PC-3 (cell line): ENCODE measurements at regions not wholly inside any gene's neighbourhood (a gene's known extent, or its start where the extent isn't known, plus 50 kb on each side); places are given as distances from the start of the nearest gene placed in this dataset.

Experiments
- ATAC-seq: fragments of 200-7000 bp; cut with Tn5 transposase; 2 replicates; pipeline ENCODE4 v1.9.1; 2020; ENCODE audit warnings: mild to moderate bottlenecking, moderate library complexity
- BruUV-seq: library from RNA; stranded (reverse); fragments of 400-500 nt; replicated peaks from 2 replicates; lab custom pipeline; 2021; lab: Mats Ljungman, UMichigan
- CTCF ChIA-PET: fragments of 300-600 bp; sonication (Branson Sonifier 250); formaldehyde crosslinking; loops from one replicate; lab custom pipeline; 2022; ENCODE audit warnings: antibody characterized with exemption; lab: Charles Lee
- POLR2A ChIA-PET: fragments of 300-600 bp; sonication (Branson Sonifier 250); formaldehyde crosslinking; loops from one replicate; lab custom pipeline; 2022; ENCODE audit warnings: antibody characterized with exemption; ENCODE audit not compliant: unreplicated experiment; lab: Charles Lee
- DNase-seq: peaks from one replicate; pipeline ENCODE4 v3.0.0-alpha.2; 2015
- H2AFZ ChIP-seq: fragments of 300-600 bp; sonication (generic); 2 replicates; pipeline ENCODE4 v1.6.0; 2016; ENCODE audit warnings: antibody characterized with exemption, low read length
- H3F3A ChIP-seq: fragments of 300-600 bp; sonication (generic); one replicate; pipeline ENCODE4 v1.6.0; 2017; ENCODE audit warnings: antibody characterized with exemption, low read length, control low read depth, mild to moderate bottlenecking; ENCODE audit not compliant: unreplicated experiment
- H3K27ac ChIP-seq: fragments of 300-600 bp; sonication (generic); 2 replicates; pipeline ENCODE4 v1.5.1; 2016; ENCODE audit warnings: mild to moderate bottlenecking, low read length
- H3K27me3 ChIP-seq: fragments of 300-600 bp; sonication (generic); 2 replicates; pipeline ENCODE4 v1.6.1; 2016; ENCODE audit warnings: low read length, mixed read lengths
- H3K36me3 ChIP-seq: fragments of 300-600 bp; sonication (generic); 2 replicates; pipeline ENCODE4 v1.6.1; 2016; ENCODE audit warnings: low read depth, mixed run types, low read length, mixed read lengths
- H3K4me1 ChIP-seq: fragments of 300-600 bp; sonication (generic); 2 replicates; pipeline ENCODE4 v1.5.1; 2016; ENCODE audit warnings: low read length; ENCODE audit not compliant: insufficient read depth
- H3K4me2 ChIP-seq: fragments of 300-600 bp; sonication (generic); 2 replicates; pipeline ENCODE4 v1.6.0; 2016; ENCODE audit warnings: low read length
- H3K4me3 ChIP-seq: fragments of 300-600 bp; sonication (generic); 2 replicates; pipeline ENCODE4 v1.5.1; 2016; ENCODE audit warnings: mild to moderate bottlenecking, low read length, mixed read lengths
- H3K79me2 ChIP-seq: fragments of 300-600 bp; sonication (generic); 2 replicates; pipeline ENCODE4 v1.6.1; 2017; ENCODE audit warnings: low read length, mixed read lengths
- H3K9ac ChIP-seq: fragments of 300-600 bp; sonication (generic); 2 replicates; pipeline ENCODE4 v1.6.0; 2016; ENCODE audit warnings: mild to moderate bottlenecking, low read length
- H3K9me2 ChIP-seq: fragments of 300-600 bp; sonication (generic); replicated peaks from 2 replicates; pipeline ENCODE4 v1.6.1; 2016; ENCODE audit warnings: mixed run types, low read length, mixed read lengths
- H3K9me3 ChIP-seq: fragments of 300-600 bp; sonication (generic); 2 replicates; pipeline ENCODE4 v1.6.1; 2016; ENCODE audit warnings: low read length, mixed read lengths
- H4K20me1 ChIP-seq: fragments of 300-600 bp; sonication (generic); 2 replicates; pipeline ENCODE4 v1.6.1; 2016; ENCODE audit warnings: low read length, mixed read lengths
- CTCF ChIP-seq: fragments of 300-600 bp; sonication (generic); conservative IDR thresholded peaks from 2 replicates; pipeline ENCODE4 v1.5.1; 2017; ENCODE audit warnings: antibody characterized with exemption, low read depth, mild to moderate bottlenecking, low read length
- EZH2 ChIP-seq: fragments of 300-600 bp; sonication (generic); IDR thresholded peaks from one replicate; pipeline ENCODE4 v1.6.1; 2017; ENCODE audit warnings: antibody characterized with exemption, mild to moderate bottlenecking, low read length; ENCODE audit not compliant: unreplicated experiment
- EZH2phosphoT487 ChIP-seq: fragments of 300-600 bp; sonication (generic); IDR thresholded peaks from 2 replicates; pipeline ENCODE4 v1.6.1; 2018; ENCODE audit warnings: mild to moderate bottlenecking, antibody characterized with exemption, low read length, borderline replicate concordance
- intact Hi-C: fragments of 100-400 bp; cut with micrococcal nuclease; formaldehyde crosslinking; loops from 2 replicates; pipeline ENCODE4 v1.9.0; 2023

GRCh38 chr20:48526936-48527335, 300.9 kb downstream of the PREX1 start:
- Histone ChIP-seq H3K4me3 (no peak overlapping the region), H3K9me2 (no peaks in the 10 kb centered on the region), H3K79me2 (no peaks in the 10 kb centered on the region), H4K20me1 (no peaks in the 10 kb centered on the region), H2AFZ (no peak overlapping the region), H3K27me3 (peaks cover 55% of the 10 kb centered on the region), H3F3A (no peaks in the 10 kb centered on the region), H3K9ac (no peak overlapping the region), H3K4me1 (no peaks in the 10 kb centered on the region), H3K9me3 (no peaks in the 10 kb centered on the region), H3K27ac (no peak overlapping the region), H3K4me2 (no peak overlapping the region), H3K36me3 (no peaks in the 10 kb centered on the region)
- POLR2A ChIA-PET = no interaction called here
- CTCF ChIA-PET = no interaction called here
- ATAC-seq (no peak), DNase-seq (no peak)
- no TSS peak for BruUV-seq
- intact Hi-C loops = no loop called here
- TF ChIP-seq CTCF = no peak
- no peak for TF ChIP-seq EZH2
- no peak for TF ChIP-seq EZH2phosphoT487

- DNase-seq = no peak
- no peaks in the 10 kb centered on the region for H3K36me3 ChIP-seq
- no peaks in the 10 kb centered on the region for H3K4me1 ChIP-seq
- no peak overlapping the region for H3K9ac ChIP-seq
- TF ChIP-seq EZH2phosphoT487 (no peak), EZH2 (no peak), CTCF (no peak)
- no peaks in the 10 kb centered on the region for H3F3A ChIP-seq
- no peak overlapping the region for H2AFZ ChIP-seq
- ChIA-PET CTCF (no interaction called here), POLR2A (no interaction called here)
- no peaks in the 10 kb centered on the region for H3K9me2 ChIP-seq
- ATAC-seq = no peak
- H4K20me1 ChIP-seq = no peaks in the 10 kb centered on the region
- H3K9me3 ChIP-seq = no peaks in the 10 kb centered on the region
- no peaks in the 10 kb centered on the region for H3K79me2 ChIP-seq
- no TSS peak for BruUV-seq
- no peak overlapping the region for H3K4me2 ChIP-seq
- H3K27ac ChIP-seq = no peak overlapping the region
- intact Hi-C loops = no loop called here
- no peak overlapping the region for H3K4me3 ChIP-seq
- peaks cover 55% of the 10 kb centered on the region for H3K27me3 ChIP-seq
These were observed 302.4 kb downstream of the PREX1 start for GRCh38 chr20:48525400-48525799.

GRCh38 chr20:48524582-48524981, 303.2 kb downstream of the PREX1 start:
- Histone ChIP-seq H3K9me3 (no peaks in the 10 kb centered on the region), H3K4me2 (no peak overlapping the region), H3K9ac (no peak overlapping the region), H3K4me3 (no peak overlapping the region), H3F3A (no peaks in the 10 kb centered on the region), H4K20me1 (no peaks in the 10 kb centered on the region), H3K9me2 (no peaks in the 10 kb centered on the region), H2AFZ (no peak overlapping the region), H3K4me1 (no peaks in the 10 kb centered on the region), H3K79me2 (no peaks in the 10 kb centered on the region), H3K27ac (no peak overlapping the region), H3K27me3 (peaks cover 57% of the 10 kb centered on the region), H3K36me3 (no peaks in the 10 kb centered on the region)
- TF ChIP-seq EZH2 (no peak), EZH2phosphoT487 (no peak), CTCF (no peak)
- no TSS peak for BruUV-seq
- no peak for ATAC-seq
- ChIA-PET CTCF (no interaction called here), POLR2A (no interaction called here)
- no peak for DNase-seq
- intact Hi-C loops = no loop called here
